ENCODE measurements at regions not wholly inside any gene's neighbourhood (a gene's known extent, or its start where the extent isn't known, plus 50 kb on each side); places are given as distances from the start of the nearest gene placed in this dataset.

DNA sequence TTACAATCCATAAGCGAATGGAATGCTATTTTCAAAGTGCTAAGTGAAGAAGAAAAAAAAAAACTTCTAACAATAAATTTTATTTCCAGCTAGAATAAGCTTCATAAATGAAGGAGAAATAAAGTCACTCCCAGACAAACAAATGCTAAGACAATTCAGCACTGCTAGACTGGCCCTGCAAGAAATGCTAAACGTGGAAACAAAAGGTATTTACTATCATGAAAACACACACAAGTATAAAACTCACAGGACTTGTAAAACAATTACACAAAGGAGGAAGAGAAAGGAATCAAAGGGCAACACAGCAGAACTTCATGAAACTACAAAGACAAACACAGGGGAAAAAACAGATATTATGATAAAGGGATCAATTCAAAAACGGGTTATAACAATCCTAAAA lies 85.8 kb upstream of the NELL2 start:
- no peaks in the 10 kb centered on the region for H3K36me3 ChIP-seq (ENCODE audit: control insufficient read depth, insufficient read depth, low read length)

DNA sequence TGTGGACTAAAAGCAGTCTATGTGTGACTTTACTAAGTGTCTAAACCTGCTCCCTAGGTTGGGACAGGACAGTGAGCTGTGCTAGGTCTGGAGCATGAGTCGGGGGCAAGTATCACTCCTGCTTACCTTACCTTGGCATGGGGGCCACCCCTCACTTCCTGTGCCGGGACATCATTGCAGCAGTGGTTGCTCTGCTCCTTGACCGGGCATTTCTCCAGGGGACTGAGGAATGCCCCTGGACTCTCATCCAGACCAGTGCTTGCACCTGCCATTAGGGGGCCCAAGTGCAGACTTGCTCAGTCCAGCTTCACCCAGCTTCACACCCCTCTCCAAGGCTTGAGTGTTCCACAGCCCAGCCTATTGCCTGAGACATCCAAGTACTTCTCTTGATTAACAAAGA lies 84.7 kb upstream of the NELL2 start:
- Histone ChIP-seq H3K4me1 (ENCODE audit: control insufficient read depth, insufficient read depth, low read length) (peaks cover 8% of the 10 kb centered on the region), H3K27ac (ENCODE audit: low read depth, low read length) (no peak overlapping the region), H3K4me3 (ENCODE audit: low read depth, low read length) (no peak overlapping the region), H3K9ac (ENCODE audit: low read depth, low read length) (no peak overlapping the region), H3K36me3 (ENCODE audit: control insufficient read depth, insufficient read depth, low read length) (no peaks in the 10 kb centered on the region), H3K27me3 (ENCODE audit: control insufficient read depth, insufficient read depth, low read length) (no peaks in the 10 kb centered on the region), H3K9me3 (ENCODE audit: control insufficient read depth, insufficient read depth, low read length) (no peaks in the 10 kb centered on the region)

More for the DNA sequence above, 85.8 kb upstream of the NELL2 start:
- H3K27ac ChIP-seq (ENCODE audit: low read depth, low read length), result no peak overlapping the region
- no peaks in the 10 kb centered on the region for H3K27me3 ChIP-seq (ENCODE audit: control insufficient read depth, insufficient read depth, low read length)
- H3K9me3 ChIP-seq (ENCODE audit: control insufficient read depth, insufficient read depth, low read length), result no peaks in the 10 kb centered on the region
- no peak overlapping the region for H3K4me3 ChIP-seq (ENCODE audit: low read depth, low read length)
- no peak overlapping the region for H3K9ac ChIP-seq (ENCODE audit: low read depth, low read length)
- peaks cover 8% of the 10 kb centered on the region for H3K4me1 ChIP-seq (ENCODE audit: control insufficient read depth, insufficient read depth, low read length)

DNA sequence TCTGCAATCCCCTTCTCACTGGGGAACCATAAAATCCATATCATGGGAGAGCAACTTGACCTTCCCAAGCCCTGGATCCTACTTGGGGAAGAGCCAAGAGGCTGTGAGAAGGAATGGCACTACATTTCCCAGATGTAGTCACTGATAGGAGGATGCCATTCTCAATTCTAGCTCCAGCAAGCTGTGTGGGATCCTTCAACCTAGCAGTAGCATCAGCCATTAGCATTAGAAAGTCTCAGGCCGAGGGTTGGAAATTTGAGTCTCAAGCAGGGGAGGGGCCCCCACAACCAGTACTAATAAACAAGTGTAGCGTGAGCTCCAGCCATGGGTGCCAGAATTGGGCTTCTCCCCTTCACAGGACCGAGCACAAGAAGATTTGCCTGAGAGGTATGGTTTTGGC lies 84.3 kb upstream of the NELL2 start:
- Histone ChIP-seq H3K9me3 (ENCODE audit: control insufficient read depth, insufficient read depth, low read length) (no peaks in the 10 kb centered on the region), H3K4me3 (ENCODE audit: low read depth, low read length) (no peak overlapping the region), H3K27ac (ENCODE audit: low read depth, low read length) (no peak overlapping the region), H3K36me3 (ENCODE audit: control insufficient read depth, insufficient read depth, low read length) (no peaks in the 10 kb centered on the region), H3K27me3 (ENCODE audit: control insufficient read depth, insufficient read depth, low read length) (no peaks in the 10 kb centered on the region), H3K9ac (ENCODE audit: low read depth, low read length) (no peak overlapping the region), H3K4me1 (ENCODE audit: control insufficient read depth, insufficient read depth, low read length) (peaks cover 8% of the 10 kb centered on the region)

DNA sequence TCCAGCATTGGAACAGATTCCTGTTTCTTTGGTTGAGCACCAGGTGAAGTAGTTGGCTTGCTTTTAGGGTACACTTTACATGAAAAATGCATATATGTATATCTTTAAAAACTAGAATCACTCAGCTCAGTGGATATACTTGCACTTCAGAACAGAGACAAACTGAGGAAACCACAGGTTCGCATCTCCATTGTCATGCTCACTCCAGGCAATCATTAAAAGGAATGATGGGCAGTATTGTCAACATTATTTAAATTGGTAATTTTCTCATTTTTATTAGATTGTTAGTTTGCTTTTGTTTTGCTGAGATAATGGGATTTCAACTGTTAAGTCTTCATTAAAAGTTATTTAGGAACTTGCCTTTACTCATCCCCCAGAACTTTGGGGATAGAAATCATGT lies 71.0 kb upstream of the NELL2 start:
- Histone ChIP-seq H3K27ac (ENCODE audit: low read depth, low read length) (no peak overlapping the region), H3K4me1 (ENCODE audit: control insufficient read depth, insufficient read depth, low read length) (peaks cover 13% of the 10 kb centered on the region), H3K27me3 (ENCODE audit: control insufficient read depth, insufficient read depth, low read length) (no peaks in the 10 kb centered on the region), H3K4me3 (ENCODE audit: low read depth, low read length) (no peak overlapping the region; the same call in 1 of the 2 replicates), H3K36me3 (ENCODE audit: control insufficient read depth, insufficient read depth, low read length) (no peaks in the 10 kb centered on the region), H3K9ac (ENCODE audit: low read depth, low read length) (no peak overlapping the region), H3K9me3 (ENCODE audit: control insufficient read depth, insufficient read depth, low read length) (no peaks in the 10 kb centered on the region)

DNA sequence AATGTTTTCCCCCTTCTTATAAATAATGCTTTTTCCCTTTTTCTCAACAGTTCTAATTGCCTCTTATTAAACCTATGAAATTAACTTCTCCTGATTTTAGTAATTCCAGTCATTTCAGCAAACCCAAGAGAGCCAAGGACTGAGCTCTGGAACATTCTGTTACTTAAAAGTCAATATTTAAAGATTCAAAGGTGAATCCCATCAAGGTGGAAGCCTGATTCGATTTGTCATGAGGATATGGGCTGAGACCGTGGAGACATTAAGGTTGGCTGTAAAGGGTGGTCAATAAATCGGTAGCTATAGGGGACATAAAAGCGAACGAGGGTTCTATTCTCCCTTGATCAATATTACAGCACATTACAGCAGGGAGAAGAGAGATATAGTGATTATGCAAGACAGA lies 66.6 kb upstream of the NELL2 start:
- H3K27me3 ChIP-seq (ENCODE audit: control insufficient read depth, insufficient read depth, low read length), result no peaks in the 10 kb centered on the region
- no peaks in the 10 kb centered on the region for H3K9me3 ChIP-seq (ENCODE audit: control insufficient read depth, insufficient read depth, low read length)
- peaks cover 13% of the 10 kb centered on the region for H3K4me1 ChIP-seq (ENCODE audit: control insufficient read depth, insufficient read depth, low read length)
- no peak overlapping the region for H3K27ac ChIP-seq (ENCODE audit: low read depth, low read length)
- H3K9ac ChIP-seq (ENCODE audit: low read depth, low read length), result no peak overlapping the region
- no peak overlapping the region for H3K4me3 ChIP-seq (ENCODE audit: low read depth, low read length)
- H3K36me3 ChIP-seq (ENCODE audit: control insufficient read depth, insufficient read depth, low read length), result no peaks in the 10 kb centered on the region

DNA sequence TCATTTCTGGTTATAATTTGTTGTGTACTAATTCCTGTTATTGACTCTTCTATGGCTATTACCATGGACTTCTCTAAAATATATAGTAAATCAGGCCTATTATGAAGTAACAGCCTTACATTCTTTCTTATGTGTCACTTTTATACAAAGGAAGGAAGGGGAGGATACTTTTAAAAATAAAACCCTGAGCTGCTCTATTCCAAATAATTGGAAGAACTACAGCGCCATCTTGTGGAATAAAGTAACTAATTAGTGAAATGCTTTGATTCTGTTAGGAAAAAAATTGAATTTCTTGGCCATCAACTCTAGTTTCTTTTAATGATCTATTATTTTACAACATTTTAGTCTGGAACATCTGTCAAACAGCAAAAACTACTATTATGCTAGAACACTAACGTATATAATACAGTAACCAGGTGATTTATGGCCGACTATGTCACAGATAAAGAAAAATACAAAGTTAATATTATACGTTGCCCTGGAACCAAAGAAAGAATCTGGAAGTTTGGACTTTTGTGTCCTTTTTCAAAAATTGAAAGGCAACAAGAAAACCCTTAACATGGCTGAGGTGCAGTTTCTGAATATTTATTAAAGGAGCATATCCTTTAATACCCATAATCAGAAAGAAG lies 55.0 kb upstream of the NELL2 start:
- H3K27me3 ChIP-seq (ENCODE audit: control insufficient read depth, insufficient read depth, low read length), result no peaks in the 10 kb centered on the region
- no peak overlapping the region for H3K27ac ChIP-seq (ENCODE audit: low read depth, low read length)
- peaks cover 6% of the 10 kb centered on the region for H3K9me3 ChIP-seq (ENCODE audit: control insufficient read depth, insufficient read depth, low read length)
- no peak overlapping the region for H3K9ac ChIP-seq (ENCODE audit: low read depth, low read length)
- H3K4me1 ChIP-seq (ENCODE audit: control insufficient read depth, insufficient read depth, low read length), result no peaks in the 10 kb centered on the region
- peak overlapping the region; percentile 4; the same call in 1 of the 2 replicates for H3K4me3 ChIP-seq (ENCODE audit: low read depth, low read length)
- H3K36me3 ChIP-seq (ENCODE audit: control insufficient read depth, insufficient read depth, low read length), result no peaks in the 10 kb centered on the region

DNA sequence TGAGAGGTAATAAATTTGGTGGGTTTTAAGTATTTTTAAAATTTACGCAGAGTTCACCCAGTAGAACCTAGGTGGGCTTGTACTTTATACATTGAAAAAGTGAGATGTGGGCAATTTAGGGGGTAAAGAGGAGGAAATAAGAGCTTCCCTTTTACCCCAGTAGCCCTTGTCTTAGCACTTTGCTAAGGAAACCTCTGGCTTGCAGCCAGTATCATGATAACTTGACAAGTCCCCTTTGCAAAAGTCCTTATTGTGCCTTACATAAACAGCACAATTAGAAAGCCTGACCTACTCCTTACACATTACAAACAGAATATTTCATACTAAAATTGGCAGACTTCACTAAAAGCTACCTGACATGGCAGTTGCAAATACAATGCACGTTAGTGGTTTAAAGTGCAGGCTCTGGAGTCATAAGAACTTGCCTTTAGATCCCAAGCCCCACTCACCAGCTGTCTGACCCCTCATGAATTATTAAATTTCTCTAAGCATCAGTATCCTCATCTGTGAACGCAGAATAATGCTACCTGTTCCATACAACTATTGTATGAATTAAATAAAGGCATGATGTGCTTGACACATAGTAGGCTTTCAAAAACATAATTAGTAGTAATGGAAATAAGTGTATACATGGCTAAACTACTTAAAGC lies 53.2 kb upstream of the NELL2 start:
- H3K36me3 ChIP-seq (ENCODE audit: control insufficient read depth, insufficient read depth, low read length), result no peaks in the 10 kb centered on the region
- H3K4me3 ChIP-seq (ENCODE audit: low read depth, low read length), result no peak overlapping the region
- H3K27ac ChIP-seq (ENCODE audit: low read depth, low read length), result no peak overlapping the region
- H3K9me3 ChIP-seq (ENCODE audit: control insufficient read depth, insufficient read depth, low read length), result peaks cover 6% of the 10 kb centered on the region
- H3K27me3 ChIP-seq (ENCODE audit: control insufficient read depth, insufficient read depth, low read length), result no peaks in the 10 kb centered on the region
- no peaks in the 10 kb centered on the region for H3K4me1 ChIP-seq (ENCODE audit: control insufficient read depth, insufficient read depth, low read length)
- H3K9ac ChIP-seq (ENCODE audit: low read depth, low read length), result no peak overlapping the region

Measured in HUES48 (cell line).